H1 (cell line): ENCODE measurements at regions not wholly inside any gene's neighbourhood (a gene's known extent, or its start where the extent isn't known, plus 50 kb on each side); places are given as distances from the start of the nearest gene placed in this dataset.

Experiments
- CTCF ChIA-PET: fragments of 300-600 bp; sonication (Branson Sonifier 250); formaldehyde crosslinking; loops from one replicate; lab custom pipeline; 2021; ENCODE audit not compliant: partially characterized antibody; lab: Charles Lee
- POLR2A ChIA-PET: fragments of 300-600 bp; sonication (Branson Sonifier 250); formaldehyde crosslinking; loops from one replicate; lab custom pipeline; 2021; ENCODE audit warnings: inconsistent platforms; ENCODE audit not compliant: partially characterized antibody; lab: Charles Lee
- DNase-seq, 2 experiments: peaks; one replicate each; pipeline versions ENCODE4 v3.0.0 to v3.0.0-alpha.2; 2010 to 2022; ENCODE audit warnings: low spot score in 2 of 2, low read depth in 1 of 2, mixed read lengths in 1 of 2
- FAIRE-seq: peaks from 2 replicates; lab custom pipeline; 2011; peaks lifted over from hg19 to GRCh38; lab: Jason Lieb, UNC
- H2AFZ ChIP-seq: 2 replicates; pipeline ENCODE4 v1.8.1; 2012; ENCODE audit warnings: low read length, inconsistent platforms
- H2AK5ac ChIP-seq: 2 replicates; pipeline ENCODE4 v1.6.1; 2013; ENCODE audit warnings: low read depth, low read length
- H2BK120ac ChIP-seq: replicated peaks from 2 replicates; pipeline ENCODE3; 2013; ENCODE audit warnings: low read depth, low read length, inconsistent platforms
- H2BK12ac ChIP-seq: 2 replicates; pipeline ENCODE4 v1.6.1; 2013; ENCODE audit warnings: low read depth, low read length
- H2BK15ac ChIP-seq: 2 replicates; pipeline ENCODE4 v1.6.1; 2013; ENCODE audit warnings: low read length
- H2BK20ac ChIP-seq: 2 replicates; pipeline ENCODE4 v1.6.1; 2013; ENCODE audit warnings: low read length
- H2BK5ac ChIP-seq: 2 replicates; pipeline ENCODE4 v1.6.1; 2013; ENCODE audit warnings: low read depth, low read length
- H3K14ac ChIP-seq: 2 replicates; pipeline ENCODE4 v1.6.1; 2013; ENCODE audit warnings: inconsistent platforms; ENCODE audit not compliant: insufficient read length
- H3K18ac ChIP-seq: 2 replicates; pipeline ENCODE4 v1.6.1; 2013; ENCODE audit warnings: low read length; ENCODE audit errors: extremely low read depth
- H3K23ac ChIP-seq: 2 replicates; pipeline ENCODE4 v1.6.1; 2013; ENCODE audit warnings: inconsistent platforms; ENCODE audit not compliant: insufficient read length
- H3K23me2 ChIP-seq: 2 replicates; pipeline ENCODE4 v1.6.1; 2013; ENCODE audit warnings: low read depth, low read length
- H3K27ac ChIP-seq: 2 replicates; pipeline ENCODE4 v1.6.1; 2011; ENCODE audit warnings: low read depth, low read length, inconsistent platforms
- H3K27me3 ChIP-seq, 4 experiments: replicated peaks in 1 of 4; 1 replicate in 1 of 4; 2 replicates in 3 of 4; pipeline versions ENCODE4 v1.6.1 to v1.8.1; 2011 to 2013; ENCODE audit warnings: low read length in 3 of 4, mild to moderate bottlenecking in 3 of 4, inconsistent platforms in 2 of 4, mixed read lengths in 2 of 4, moderate library complexity in 1 of 4; ENCODE audit not compliant: control insufficient read depth in 3 of 4, insufficient read depth in 3 of 4; ENCODE audit errors: extremely low read depth in 1 of 4
- H3K36me3 ChIP-seq, 4 experiments: 2 replicates each; pipeline versions ENCODE4 v1.6.1 to v1.8.1; 2011 to 2013; ENCODE audit warnings: mild to moderate bottlenecking in 4 of 4, low read length in 3 of 4, moderate library complexity in 2 of 4, control low read depth in 1 of 4, inconsistent platforms in 1 of 4; ENCODE audit not compliant: insufficient read depth in 4 of 4, control insufficient read depth in 2 of 4
- H3K4ac ChIP-seq: replicated peaks from 2 replicates; pipeline ENCODE3; 2013; ENCODE audit warnings: low read length, low read depth, mixed read lengths, inconsistent platforms; ENCODE audit not compliant: insufficient read length
- H3K4me1 ChIP-seq, 4 experiments: replicated peaks in 1 of 4; 1 replicate in 1 of 4; 2 replicates in 3 of 4; pipeline versions ENCODE4 v1.6.1 to v1.8.1; 2011 to 2013; ENCODE audit warnings: low read length in 3 of 4, inconsistent platforms in 2 of 4, mixed read lengths in 1 of 4; ENCODE audit not compliant: insufficient read depth in 4 of 4, control insufficient read depth in 3 of 4
- H3K4me2 ChIP-seq, 2 experiments: 2 replicates each; pipeline versions ENCODE4 v1.6.1 to v1.8.1; 2011 to 2013; ENCODE audit warnings: low read depth in 2 of 2, low read length in 2 of 2, control low read depth in 1 of 2, inconsistent platforms in 1 of 2, mild to moderate bottlenecking in 1 of 2; ENCODE audit not compliant: insufficient read depth in 1 of 2
- H3K4me3 ChIP-seq, 4 experiments: fragments of 200-600, 300-600 bp in 1 of 4; sonication (generic), shearing (Covaris generic), sonication (Bioruptor Twin) in 1 of 4; 2 replicates each; pipeline versions ENCODE4 v1.5.1 to v1.8.1; 2011 to 2016; ENCODE audit warnings: low read length in 4 of 4, low read depth in 3 of 4, control low read depth in 2 of 4, inconsistent platforms in 2 of 4, mild to moderate bottlenecking in 2 of 4, mixed read lengths in 1 of 4, moderate library complexity in 1 of 4; ENCODE audit not compliant: insufficient read depth in 2 of 4; ENCODE audit errors: extremely low read depth in 1 of 4
- H3K56ac ChIP-seq: replicated peaks from 2 replicates; pipeline ENCODE3; 2013; ENCODE audit warnings: low read depth, mild to moderate bottlenecking, mixed read lengths, low read length, inconsistent platforms; ENCODE audit not compliant: insufficient read length
- H3K79me1 ChIP-seq: 2 replicates; pipeline ENCODE4 v1.6.1; 2013; ENCODE audit warnings: low read depth, low read length, control low read depth
- H3K79me2 ChIP-seq, 2 experiments: 2 replicates each; pipeline versions ENCODE4 v1.6.1 to v1.8.1; 2012 to 2013; ENCODE audit warnings: low read length in 2 of 2, mild to moderate bottlenecking in 2 of 2, inconsistent platforms in 1 of 2; ENCODE audit not compliant: insufficient read depth in 2 of 2, control insufficient read depth in 1 of 2
- H3K9ac ChIP-seq, 4 experiments: replicated peaks in 1 of 4; 1 replicate in 1 of 4; 2 replicates in 3 of 4; pipeline versions ENCODE4 v1.6.1 to v1.8.1; 2011 to 2013; ENCODE audit warnings: low read depth in 3 of 4, low read length in 3 of 4, control low read depth in 2 of 4, mild to moderate bottlenecking in 2 of 4, moderate library complexity in 2 of 4, inconsistent platforms in 1 of 4; ENCODE audit errors: extremely low read depth in 1 of 4
- H3K9me3 ChIP-seq, 2 experiments: 2 replicates each; pipeline versions ENCODE4 v1.6.1 to v1.8.1; 2012 to 2013; ENCODE audit warnings: mild to moderate bottlenecking in 2 of 2, moderate library complexity in 2 of 2, control low read depth in 1 of 2, inconsistent platforms in 1 of 2, low read depth in 1 of 2, low read length in 1 of 2, mixed read lengths in 1 of 2; ENCODE audit not compliant: insufficient read depth in 2 of 2
- H4K20me1 ChIP-seq, 2 experiments: replicated peaks in 1 of 2; 2 replicates each; pipeline versions ENCODE3 to v1.8.1; 2011 to 2013; ENCODE audit warnings: inconsistent platforms in 2 of 2, low read length in 2 of 2, mild to moderate bottlenecking in 1 of 2; ENCODE audit not compliant: insufficient read depth in 2 of 2, control insufficient read depth in 1 of 2
- H4K5ac ChIP-seq: 2 replicates; pipeline ENCODE4 v1.6.1; 2013; ENCODE audit warnings: low read length, low read depth, mixed read lengths, inconsistent platforms; ENCODE audit not compliant: insufficient read length
- H4K8ac ChIP-seq: 2 replicates; pipeline ENCODE4 v1.8.0; 2013; ENCODE audit warnings: mild to moderate bottlenecking, moderate library complexity, low read length, inconsistent platforms; ENCODE audit not compliant: insufficient read depth; ENCODE audit errors: extremely low read depth
- H4K91ac ChIP-seq: replicated peaks from 2 replicates; pipeline ENCODE3; 2013; ENCODE audit warnings: low read length, mixed read lengths, inconsistent platforms; ENCODE audit not compliant: insufficient read length
- BCL11A ChIP-seq, 2 experiments: IDR thresholded peaks; one replicate each; pipeline ENCODE4 v1.6.1; 2011; ENCODE audit warnings: low read depth in 2 of 2, low read length in 2 of 2, mild to moderate bottlenecking in 2 of 2
- CHD2 ChIP-seq: IDR thresholded peaks from 2 replicates; pipeline ENCODE4 v1.6.1; 2012; ENCODE audit warnings: low read length, improper control_type of control experiment
- CTBP2 ChIP-seq: IDR thresholded peaks from 2 replicates; pipeline ENCODE4 v1.7.0; 2011; ENCODE audit warnings: borderline replicate concordance, mild to moderate bottlenecking, moderate library complexity, mixed read lengths, low read length; ENCODE audit not compliant: insufficient read depth, insufficient read length
- CTCF ChIP-seq, 3 experiments: IDR thresholded peaks; 1 replicate in 2 of 3; 2 replicates in 1 of 3; pipeline versions ENCODE4 v1.5.1 to v1.6.1; 2011; ENCODE audit warnings: low read length in 3 of 3, mild to moderate bottlenecking in 3 of 3, inconsistent platforms in 2 of 3, low read depth in 1 of 3, moderate library complexity in 1 of 3; ENCODE audit not compliant: insufficient read depth in 1 of 3; ENCODE audit errors: control extremely low read depth in 1 of 3
- EP300 ChIP-seq, 2 experiments: IDR thresholded peaks; 1 replicate in 1 of 2; 2 replicates in 1 of 2; pipeline ENCODE4 v1.6.1; 2011 to 2012; ENCODE audit warnings: low read depth in 2 of 2, low read length in 2 of 2, mild to moderate bottlenecking in 2 of 2, borderline replicate concordance in 1 of 2, inconsistent platforms in 1 of 2, moderate library complexity in 1 of 2
- GABPA ChIP-seq: IDR thresholded peaks from 2 replicates; pipeline ENCODE4 v1.6.1; 2011; ENCODE audit warnings: mild to moderate bottlenecking, low read length, moderate library complexity, borderline replicate concordance; ENCODE audit not compliant: insufficient read depth
- JUND ChIP-seq: IDR thresholded peaks from 2 replicates; pipeline ENCODE4 v1.6.1; 2011; ENCODE audit warnings: mild to moderate bottlenecking, improper control_type of control experiment, low read length
- KDM4A ChIP-seq: IDR thresholded peaks from one replicate; pipeline ENCODE4 v1.7.1; 2012; ENCODE audit warnings: low read depth, mild to moderate bottlenecking, moderate library complexity, low read length, inconsistent platforms; ENCODE audit not compliant: severe bottlenecking
- POU5F1 ChIP-seq: IDR thresholded peaks from 2 replicates; pipeline ENCODE4 v1.6.1; 2011; ENCODE audit warnings: low read depth, mild to moderate bottlenecking, low read length, moderate library complexity
- SIN3A ChIP-seq, 2 experiments: IDR thresholded peaks in 1 of 2; conservative IDR thresholded peaks in 1 of 2; 2 replicates each; pipeline ENCODE4 v1.6.1; 2011 to 2012; ENCODE audit warnings: low read length in 2 of 2, improper control_type of control experiment in 1 of 2, low read depth in 1 of 2, mild to moderate bottlenecking in 1 of 2
- SP2 ChIP-seq: IDR thresholded peaks from 2 replicates; pipeline ENCODE4 v1.6.1; 2012; ENCODE audit warnings: mild to moderate bottlenecking, low read length, inconsistent platforms
- YY1 ChIP-seq: IDR thresholded peaks from 2 replicates; pipeline ENCODE4 v1.6.1; 2011; ENCODE audit warnings: low read depth, mild to moderate bottlenecking, low read length
- WGBS, 2 experiments: shearing (Covaris generic) in 1 of 2; methylation state at CpG; one replicate each; pipeline versions ENCODE4 v1.1.6 to v1.1.7; 2013 to 2015; ENCODE audit warnings: low lambda C conversion rate in 2 of 2, mixed read lengths in 2 of 2, inconsistent platforms in 1 of 2, low coverage in 1 of 2, missing lambda C conversion rate in 1 of 2; ENCODE audit not compliant: insufficient replicate concordance in 2 of 2, insufficient coverage in 1 of 2, insufficient read length in 1 of 2; ENCODE audit errors: extremely low coverage in 1 of 2, missing lambda C conversion rate in 1 of 2; 5-methylcytosine and 5-hydroxymethylcytosine counted together

DNA sequence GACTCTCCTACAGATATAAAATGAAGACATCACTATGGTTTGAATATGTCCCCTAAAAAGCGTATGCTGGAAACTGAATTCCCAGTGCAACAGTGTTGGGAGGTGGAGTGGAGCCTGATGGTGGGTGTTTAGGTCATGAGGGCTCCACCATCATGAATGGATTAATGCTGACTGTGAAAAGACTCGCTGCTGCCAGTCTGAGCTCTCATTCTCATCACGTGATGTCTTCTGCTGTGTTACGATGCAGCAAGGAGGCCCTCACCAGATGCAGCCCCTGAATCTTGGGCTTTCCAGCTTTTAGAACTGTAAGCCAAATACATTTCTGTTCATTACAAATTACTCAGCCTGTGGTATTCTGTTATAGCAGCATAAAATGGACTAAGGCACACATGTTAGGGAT lies 73.8 kb upstream of the PPP2R5A start:
- Histone ChIP-seq H2BK5ac (no peak overlapping the region), H3K18ac (no peak overlapping the region), H3K36me3 (no peaks in the 10 kb centered on the region), H4K8ac (no peak overlapping the region), H3K4ac (no peak overlapping the region), H3K4me2 (no peak overlapping the region), H3K9me3 (no peaks in the 10 kb centered on the region), H4K20me1 (no peaks in the 10 kb centered on the region), H2AK5ac (no peak overlapping the region), H3K79me2 (no peaks in the 10 kb centered on the region), H2BK12ac (no peak overlapping the region), H2BK15ac (no peak overlapping the region), H3K56ac (no peak overlapping the region), H2AFZ (no peak overlapping the region), H3K27me3 (no peaks in the 10 kb centered on the region), H3K79me1 (no peaks in the 10 kb centered on the region), H2BK20ac (no peak overlapping the region), H3K4me1 (peaks cover 0 to 4% (median under 1%) of the 10 kb centered on the region in 4 experiments; a peak in 1 of 7 replicates), H4K5ac (no peak overlapping the region), H3K27ac (no peak overlapping the region), H3K4me3 (no peak overlapping the region), H3K14ac (no peak overlapping the region), H2BK120ac (no peak overlapping the region), H3K23ac (no peak overlapping the region), H3K9ac (no peak overlapping the region), H4K91ac (no peak overlapping the region), H3K23me2 (no peaks in the 10 kb centered on the region)
- WGBS, 2 experiments, result 90% methylated on average over 4 of the region's 4 CpGs; no CpG with 5 or more reads in 1 of the 2 experiments
- DNase-seq, result no peak
- CTCF ChIA-PET, result interaction anchor here (1.2 kb wide), 1 partner anchor 244 kb away, joined by 3 read pairs; no protein-coding TSS in a partner anchor
- no peak for FAIRE-seq
- POLR2A ChIA-PET, result no interaction called here
- TF ChIP-seq CTBP2 (no peak), EP300 (IDR thresholded peaks at IDR 0.05; ENCODE audit: borderline replicate concordance in 1 of 2, low read depth in 2 of 2, low read length in 2 of 2) (no peak), SIN3A (conservative IDR thresholded peaks at IDR 0.05 in 1 of 2, IDR thresholded peaks at IDR 0.05 in 1 of 2; ENCODE audit: low read depth in 1 of 2, low read length in 2 of 2) (no peak), KDM4A (no peak), CHD2 (no peak), YY1 (no peak), CTCF (IDR thresholded peaks at IDR 0.05; ENCODE audit: control extremely low read depth in 1 of 3, insufficient read depth in 1 of 3, low read depth in 1 of 3, low read length in 3 of 3) (no peak), JUND (no peak), POU5F1 (no peak), GABPA (no peak), SP2 (no peak), BCL11A (IDR thresholded peaks at IDR 0.05; ENCODE audit: low read depth in 2 of 2, low read length in 2 of 2) (no peak)
